NCI-H2171 (cell line): ENCODE measurements at regions not wholly inside any gene's neighbourhood (a gene's known extent, or its start where the extent isn't known, plus 50 kb on each side); places are given as distances from the start of the nearest gene placed in this dataset.

Experiments used
- DNase-seq: peaks from one replicate; lab custom pipeline; 2025; lab: John Stamatoyannopoulos, UW

DNA sequence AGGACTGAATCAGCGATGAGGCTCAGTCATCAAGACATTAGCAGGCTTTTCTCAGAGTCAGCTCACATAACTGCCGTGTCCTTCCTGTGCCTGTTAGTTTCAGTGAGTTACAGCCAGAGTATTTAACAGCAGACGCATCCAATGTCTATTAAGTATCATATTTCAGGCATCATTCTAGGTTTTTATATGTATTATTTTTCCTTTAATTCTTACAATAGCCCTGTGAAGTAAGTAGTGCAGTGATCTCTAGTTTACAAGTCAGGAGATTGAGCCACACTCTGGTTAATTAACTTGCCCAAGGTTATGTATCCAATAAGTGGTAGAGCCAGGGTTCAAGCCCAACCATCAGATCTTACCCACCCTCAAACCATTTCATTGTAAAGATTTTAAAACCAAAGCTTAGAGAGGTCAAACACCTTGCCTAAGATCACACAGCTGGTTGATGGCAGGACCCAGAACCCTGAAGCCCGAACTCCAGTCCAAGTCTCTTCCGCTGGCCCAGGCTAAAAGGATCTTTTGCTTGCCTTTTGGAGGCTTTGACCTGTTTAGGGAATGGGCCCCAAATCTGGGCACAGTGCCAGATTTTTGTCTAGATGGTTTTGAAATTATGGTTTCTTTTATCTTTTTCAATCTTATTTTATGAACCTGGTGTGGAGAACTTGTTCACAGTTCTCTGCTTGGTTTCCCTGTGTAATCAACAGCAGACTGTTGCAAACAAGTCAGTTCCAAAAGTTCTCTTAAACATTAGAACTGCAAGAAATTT, 261.2 kb upstream of the CLINT1 start:
- no peak for DNase-seq

DNA sequence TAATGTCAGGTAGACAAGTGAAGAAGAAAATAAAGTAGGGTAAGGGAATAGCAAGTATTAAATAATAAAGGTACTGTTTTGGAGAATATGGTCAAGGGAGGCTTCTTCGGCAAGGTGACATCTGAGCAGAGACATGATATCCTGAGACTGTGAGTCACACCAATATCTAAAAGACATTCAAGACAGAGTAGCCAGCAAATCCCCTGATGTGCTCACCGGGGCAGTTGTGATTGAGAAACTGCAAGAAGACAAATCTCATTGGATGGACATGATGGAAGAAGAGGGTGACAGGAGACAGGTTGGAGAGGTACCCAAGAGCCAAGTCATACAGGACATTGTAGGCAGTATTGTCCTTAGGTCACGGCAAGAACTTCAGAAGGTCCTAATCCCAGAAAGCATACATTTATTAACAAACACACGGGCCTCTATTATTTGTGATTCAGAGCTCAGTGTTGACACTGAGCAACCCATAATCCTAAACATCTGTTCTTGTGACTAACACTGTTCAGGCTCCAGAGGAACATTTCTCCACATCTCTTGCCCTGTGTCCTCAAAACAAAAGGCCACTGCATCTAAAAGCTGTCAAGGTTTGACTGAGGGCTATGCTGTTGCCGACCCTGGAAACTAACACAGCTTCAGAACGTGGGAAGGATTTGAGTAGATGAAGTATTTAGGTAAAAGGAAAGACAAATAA, 258.7 kb upstream of the CLINT1 start:
- no peak for DNase-seq

DNA sequence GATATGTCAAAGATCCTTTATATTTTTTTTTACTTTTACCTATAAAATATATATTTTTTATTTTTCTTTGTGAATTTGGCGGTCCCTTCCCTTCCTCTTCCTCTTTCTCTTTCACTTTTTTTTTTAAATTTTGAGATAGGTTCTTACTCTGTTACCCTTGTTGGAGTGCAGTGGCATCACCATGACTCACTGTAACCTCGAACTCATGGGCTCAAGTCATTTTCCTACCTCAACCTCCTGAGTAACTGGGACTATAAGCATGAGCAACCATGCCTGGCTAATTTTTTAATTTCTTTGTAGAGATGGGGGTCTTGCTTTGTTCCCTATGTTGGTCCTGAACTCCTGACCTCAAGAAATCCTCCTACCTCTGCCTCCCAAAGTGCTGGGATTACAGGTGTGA, 258.0 kb upstream of the CLINT1 start:
- DNase-seq = no peak

DNA sequence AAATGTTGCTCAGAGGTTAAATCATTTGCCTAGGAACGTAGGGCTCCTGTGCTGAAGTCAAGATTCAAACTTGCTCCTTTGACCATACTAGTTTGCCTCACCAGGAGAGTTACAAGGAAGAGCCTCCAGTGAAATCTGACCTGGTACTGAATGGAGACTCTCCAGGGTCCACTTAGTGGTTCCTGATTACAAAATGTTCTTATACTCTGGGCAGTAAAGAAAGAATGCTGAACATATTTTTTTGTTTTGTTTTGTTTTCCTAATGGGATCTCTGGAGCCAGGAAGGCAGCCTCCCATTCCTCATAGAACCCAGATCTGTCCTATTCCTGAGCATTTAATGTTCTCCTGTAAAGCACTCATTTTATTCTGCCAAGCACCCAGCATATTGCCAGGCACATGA, 256.5 kb upstream of the CLINT1 start:
- DNase-seq = no peak

DNA sequence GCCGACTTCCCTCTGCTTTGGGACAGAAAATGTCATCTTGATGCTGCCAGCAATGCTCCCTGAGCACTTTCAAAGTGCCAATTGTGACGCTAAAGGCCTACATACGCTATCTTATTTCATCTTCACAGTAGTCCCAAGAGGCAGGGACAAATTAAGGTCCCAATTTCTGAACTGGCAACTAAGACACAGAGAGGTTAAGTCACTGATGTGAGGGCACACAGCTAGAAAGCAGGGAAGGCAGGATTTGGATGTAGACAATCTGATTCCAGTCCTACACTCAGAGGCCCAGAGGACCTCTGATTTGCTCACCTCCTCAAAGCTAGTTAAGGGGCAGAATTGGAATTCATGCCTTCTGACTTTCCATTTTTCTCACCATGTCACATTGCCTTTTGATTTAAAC, 249.2 kb upstream of the CLINT1 start:
- no peak for DNase-seq

DNA sequence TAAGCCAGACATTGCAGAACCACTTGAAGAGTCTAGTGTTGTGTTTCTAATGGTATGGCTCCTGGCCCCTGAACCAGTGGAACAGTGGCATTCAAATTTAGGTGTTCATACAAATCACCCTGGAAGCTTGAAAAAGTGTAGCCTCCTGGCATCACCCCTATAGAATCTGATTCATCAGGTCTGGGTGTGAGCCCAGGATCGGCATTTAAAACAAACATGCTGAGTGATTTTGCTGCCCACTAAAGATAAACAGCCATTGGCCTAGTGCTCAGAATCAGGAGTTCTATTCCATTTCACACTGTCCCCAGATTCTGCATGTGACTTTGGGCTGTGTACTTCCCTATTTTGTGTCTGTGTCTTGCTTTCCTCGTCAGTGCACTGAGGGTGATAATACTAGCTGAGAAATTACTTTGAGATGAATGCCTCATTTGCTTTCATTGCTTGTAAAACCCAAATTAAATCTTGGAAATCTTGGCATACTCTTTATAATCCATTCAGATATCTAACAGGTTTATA, 241.5 kb upstream of the CLINT1 start:
- DNase-seq = no peak

DNA sequence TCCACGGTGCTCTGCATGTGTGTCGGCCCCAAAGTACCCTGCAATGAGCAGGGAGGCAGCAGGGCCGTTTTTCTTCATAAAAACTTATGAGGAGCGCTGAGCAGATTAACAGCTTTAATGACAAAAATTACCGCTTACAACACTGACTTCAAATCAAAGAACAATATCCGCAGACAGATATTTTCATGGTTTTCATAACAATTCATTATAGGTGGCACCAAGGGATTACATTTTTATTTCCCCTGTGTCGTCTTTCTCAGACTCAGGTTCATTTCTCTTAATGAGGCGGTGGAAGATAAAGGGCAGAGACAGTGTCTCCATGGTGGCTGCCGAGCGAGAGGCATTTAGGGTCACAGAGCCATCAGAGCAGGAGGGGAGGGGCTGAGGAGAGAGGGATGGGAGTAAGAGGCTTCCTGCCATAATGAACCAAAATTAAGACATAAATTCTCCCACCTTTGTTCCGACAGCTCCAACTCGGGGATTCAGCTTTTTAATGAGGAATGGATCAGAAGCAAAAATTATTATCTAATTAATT, 240.7 kb upstream of the CLINT1 start:
- DNase-seq = no peak

DNA sequence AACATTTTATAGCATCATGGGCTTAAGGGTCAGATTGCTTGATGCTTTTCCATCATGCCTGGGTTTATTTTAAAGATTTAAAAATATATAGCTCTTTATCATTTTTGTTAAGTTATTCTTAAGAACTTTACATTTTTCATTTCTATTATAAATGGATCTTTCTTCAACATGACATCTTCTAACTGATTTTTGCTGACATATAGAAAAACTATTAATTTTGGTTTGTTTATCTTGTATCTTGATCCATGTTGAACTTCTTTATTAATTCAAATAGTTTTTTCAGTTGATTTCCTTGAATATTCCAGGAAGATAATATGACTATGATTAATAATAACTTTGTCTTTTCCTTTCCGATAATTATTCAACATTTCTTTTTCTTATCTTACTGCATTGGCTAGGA, 237.9 kb upstream of the CLINT1 start:
- no peak for DNase-seq

DNA sequence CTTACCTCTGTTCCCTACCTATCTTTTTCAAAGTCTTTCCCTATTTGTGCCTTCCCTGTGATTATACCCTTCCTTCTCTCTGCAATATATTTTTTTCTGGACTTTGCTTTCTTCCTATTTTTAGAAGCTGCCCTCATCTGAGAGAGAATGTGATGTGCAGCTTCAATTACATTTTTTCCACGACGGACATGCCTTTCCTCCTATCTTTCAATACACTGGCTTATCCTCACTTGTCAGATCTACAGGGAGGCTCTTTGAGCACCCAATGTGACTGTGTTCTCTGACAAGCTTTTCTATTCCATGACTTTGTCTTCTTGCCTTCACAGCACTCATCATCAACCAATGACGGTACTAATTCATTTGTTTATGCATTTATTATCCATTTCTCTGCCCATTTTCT, 227.9 kb upstream of the CLINT1 start:
- DNase-seq = no peak

DNA sequence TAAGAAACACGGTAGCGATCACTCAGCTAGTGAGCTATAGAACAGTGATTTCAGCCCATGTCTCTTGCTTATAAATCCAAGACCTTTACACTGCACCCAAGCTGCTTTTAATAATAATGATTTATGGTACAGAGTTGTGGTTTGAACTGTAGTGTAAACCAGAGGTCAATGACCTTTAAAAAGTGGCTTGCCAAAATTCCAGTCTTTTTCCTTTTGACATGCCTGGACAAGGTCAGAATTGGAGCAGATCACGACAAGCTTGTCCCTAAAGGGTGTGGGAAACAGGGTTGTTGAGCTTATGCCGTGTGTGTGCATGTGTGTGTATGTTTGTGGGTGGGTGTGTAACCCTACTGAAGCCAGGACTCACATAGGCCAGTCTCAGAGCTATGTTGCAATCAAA, 225.3 kb upstream of the CLINT1 start:
- DNase-seq = no peak

DNA sequence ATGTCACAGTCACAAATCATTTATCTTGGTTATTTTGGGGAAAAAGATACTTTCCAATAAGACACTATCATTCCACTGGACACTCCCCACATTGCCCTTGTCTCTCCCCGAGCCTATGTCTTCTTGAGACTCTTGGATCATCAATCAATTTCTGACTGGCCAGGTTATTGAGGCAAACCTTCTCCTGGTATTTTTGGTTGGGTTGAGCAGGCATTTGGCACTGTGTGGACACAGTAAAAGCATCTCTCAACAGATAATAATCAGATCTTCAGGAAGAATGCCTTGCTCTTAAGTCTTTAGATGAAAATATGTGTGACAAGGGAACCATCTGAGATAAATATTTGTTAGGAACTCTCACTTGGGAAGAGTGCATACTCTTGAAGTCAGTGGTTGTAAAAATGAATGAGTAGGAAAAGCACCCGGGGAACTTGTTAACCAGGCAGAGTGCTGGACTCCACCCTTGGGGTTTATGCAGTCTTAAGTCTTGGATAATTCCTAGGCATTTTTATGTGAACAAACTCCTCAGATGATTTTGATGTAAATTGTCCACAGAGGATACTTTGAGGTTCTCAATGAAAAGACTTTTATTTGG, 223.8 kb upstream of the CLINT1 start:
- no peak for DNase-seq

DNA sequence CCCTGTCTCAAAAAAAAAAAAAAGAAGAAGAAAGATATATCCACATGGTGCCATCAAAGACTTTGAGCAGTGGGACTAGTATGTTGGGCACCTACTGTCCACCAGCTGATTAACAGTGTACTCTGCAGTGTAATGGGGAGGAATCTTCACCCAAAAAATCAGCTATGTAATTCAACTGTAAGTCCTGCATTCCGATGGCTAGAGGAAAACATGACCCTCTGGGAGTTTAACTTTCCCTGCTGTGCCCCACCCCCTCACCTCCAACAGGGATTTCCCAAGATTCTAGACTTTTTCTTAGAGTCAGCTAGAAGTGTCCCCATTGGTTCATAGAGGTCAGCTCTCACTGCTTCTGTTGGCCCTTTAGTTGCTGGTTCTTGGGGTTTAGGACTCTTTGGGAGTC, 221.2 kb upstream of the CLINT1 start:
- no peak for DNase-seq

DNA sequence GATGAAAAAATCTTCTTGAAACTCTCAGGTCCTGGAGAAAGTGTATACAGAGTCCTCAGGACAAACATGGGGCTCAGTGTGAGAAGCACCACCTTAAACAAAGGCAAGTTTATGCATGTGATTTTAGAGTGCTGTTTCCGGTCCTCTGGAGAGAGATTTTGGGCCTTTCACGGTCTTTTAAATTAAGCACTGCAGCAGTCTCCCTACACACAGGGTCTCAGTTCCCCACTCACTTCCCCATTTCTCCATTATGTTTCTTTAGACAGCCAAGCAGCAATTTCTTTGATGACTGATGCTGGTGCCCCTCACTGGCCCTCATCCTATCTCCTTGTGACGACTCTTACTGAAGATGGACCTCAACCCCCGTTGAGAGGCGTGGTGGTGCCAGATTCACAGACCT, 220.2 kb upstream of the CLINT1 start:
- DNase-seq = no peak

DNA sequence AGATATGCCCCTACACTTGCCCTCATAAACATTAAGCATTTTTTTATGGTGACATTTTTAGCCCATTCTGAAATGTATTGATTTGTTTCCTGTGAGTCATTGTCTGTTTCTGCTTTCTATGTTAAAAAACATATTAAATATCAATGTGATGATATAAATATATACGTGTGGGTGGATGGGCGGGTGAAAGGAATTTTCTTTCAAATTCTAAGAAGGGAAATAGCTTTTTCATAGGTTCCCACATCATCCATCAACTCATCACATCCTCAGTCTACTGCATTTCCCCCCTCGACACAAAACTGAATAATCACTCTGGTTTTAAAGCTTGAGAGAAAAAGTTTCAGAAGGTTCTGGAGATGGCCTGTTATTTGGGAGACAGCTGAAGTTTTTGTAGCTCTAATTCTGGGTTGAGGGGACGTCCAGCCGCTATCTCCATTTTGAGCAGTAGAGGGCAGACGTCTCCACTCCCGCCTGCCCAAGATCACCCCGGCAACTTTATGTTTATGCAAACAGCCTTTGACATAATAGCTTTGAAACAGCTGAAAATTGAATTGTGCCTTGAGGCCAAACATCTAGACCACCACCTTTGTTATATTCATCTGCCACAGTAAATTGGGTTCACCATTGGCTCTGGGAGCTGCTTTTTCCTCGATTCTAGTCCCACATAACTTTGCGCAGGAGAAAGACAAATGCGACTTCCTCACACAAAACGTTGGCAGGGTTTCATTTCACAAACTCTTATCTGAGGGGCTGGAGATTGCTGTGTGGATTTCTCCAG, 216.2 kb upstream of the CLINT1 start:
- peak; percentile 9 for DNase-seq

DNA sequence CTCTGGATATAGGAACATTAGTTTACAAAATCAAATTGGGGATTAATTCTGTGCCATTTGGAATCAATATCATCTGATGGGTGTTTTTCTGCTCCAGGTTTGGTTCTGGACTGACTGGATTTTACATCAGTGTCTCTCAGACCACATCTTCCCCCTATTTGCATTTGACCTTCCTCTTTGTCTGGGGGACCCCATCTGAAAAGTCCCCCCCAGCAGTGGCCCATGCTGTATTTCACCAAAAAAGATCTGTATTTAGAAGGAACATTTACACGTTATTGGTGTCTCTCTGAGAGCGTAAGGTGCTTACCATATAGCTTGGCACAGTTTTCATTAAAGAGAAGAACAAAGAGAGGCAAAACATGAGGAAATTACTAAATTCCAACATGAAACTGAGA, 215.6 kb upstream of the CLINT1 start:
- no peak for DNase-seq

DNA sequence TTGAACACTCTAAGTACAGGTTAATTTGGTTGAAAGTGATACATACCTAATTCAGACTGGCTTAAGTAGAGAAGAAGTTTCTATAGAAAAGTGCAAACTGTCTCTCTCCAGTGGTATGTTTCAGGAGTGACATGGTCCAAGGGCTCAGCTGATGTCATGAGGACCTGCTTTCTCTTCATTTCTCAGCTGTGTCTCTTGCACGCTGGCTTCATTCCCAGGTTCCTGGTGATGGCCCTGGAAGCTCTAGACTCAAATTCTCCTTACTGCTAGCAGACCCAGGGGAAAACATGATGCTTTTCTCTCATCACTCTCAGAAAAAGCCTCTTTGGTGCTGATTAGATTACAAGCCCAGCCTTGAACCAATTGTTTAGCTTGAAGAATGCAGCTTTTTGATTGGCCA, 211.9 kb upstream of the CLINT1 start:
- no peak for DNase-seq

DNA sequence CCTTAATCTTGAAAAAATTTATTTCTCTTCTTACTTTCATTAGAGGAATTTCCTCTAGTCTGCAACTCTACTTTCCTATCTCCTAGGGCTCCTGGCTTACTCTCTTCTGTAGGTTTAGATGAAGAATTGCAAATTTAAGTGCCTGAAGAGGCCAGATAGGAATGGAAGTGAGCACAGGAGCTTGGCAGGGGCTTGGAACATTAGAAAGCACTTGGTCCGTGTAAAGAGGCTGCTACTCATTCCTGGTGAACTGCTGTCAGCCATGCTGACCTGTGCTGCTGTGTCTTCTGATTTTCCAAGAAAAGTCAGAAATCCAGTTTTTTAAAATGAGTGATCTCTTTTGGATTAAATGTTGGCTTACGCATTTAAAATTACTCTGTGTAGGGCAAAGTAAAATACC, 210.9 kb upstream of the CLINT1 start:
- no peak for DNase-seq

DNA sequence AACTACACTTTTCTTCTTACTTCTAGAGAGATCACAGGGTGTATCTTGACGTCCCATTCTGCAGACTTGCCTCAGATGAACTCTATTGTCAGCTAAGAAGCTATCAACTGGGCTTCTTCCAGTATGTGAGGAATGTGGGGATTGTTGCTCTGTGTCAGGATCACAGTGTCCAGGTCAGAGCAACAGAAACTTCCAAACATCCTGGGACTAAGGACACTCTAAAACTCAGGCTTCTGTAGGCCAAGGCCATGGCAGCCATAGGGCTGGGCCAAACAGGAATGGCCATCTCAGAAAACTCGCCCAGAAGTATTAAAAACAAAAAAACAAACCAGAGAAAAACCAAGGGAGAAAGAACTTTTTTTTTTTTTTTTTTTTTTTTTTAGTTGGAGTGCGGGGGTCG, 210.0 kb upstream of the CLINT1 start:
- no peak for DNase-seq

DNA sequence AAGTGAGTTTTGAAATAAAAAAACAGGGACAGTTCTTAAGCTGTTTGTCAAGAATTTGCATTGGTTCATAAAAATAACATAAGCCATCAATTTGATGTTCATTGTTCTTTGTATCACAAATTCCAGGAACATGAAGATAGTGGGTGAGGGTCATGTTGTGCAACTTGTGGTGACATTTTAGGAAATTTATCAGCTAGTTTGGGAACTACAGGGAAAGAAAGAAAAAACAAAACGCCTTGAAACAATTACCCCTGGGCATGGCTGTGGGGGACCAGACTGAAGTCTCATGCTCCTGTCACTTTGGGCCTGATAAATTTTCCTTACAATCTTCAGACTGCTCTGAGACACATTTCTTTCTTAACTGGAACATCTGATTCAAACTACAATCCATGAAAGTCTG, 207.1 kb upstream of the CLINT1 start:
- no peak for DNase-seq

DNA sequence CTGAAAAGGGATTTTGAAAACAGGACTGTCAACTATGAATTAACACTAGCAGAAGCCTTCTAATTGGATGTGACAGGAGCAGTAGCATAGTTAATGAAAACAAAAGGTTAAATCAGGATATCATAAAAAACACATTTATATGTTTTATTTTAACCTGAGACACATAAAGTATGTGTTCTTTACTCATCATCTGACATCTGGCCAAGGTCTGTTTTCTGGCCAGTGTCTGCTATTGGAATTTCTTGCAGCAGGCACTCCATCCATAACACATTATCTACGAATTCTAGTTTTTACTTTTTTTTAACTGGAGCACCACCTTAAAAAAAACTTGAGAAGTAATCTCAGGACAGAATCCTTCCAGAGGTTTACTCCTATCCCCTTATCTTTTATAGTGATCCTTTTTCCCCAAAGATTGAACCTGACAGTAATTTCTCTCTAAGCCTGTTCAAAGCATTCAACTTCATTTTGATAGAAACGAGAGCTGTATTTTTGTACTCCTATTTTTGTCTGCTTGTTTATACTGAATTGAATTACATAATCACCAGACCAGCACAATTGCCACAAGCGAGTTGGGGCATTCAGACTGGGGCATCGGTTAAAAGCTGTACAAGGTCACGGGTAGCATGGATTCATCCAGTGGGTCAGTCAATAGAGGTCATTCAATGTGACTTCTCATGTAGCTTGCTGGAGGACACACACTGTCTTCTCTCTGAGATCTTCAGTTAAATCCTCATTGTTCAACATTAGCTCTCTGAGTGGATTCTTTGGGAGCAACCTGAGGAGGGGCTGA, 205.6 kb upstream of the CLINT1 start:
- DNase-seq = no peak

DNA sequence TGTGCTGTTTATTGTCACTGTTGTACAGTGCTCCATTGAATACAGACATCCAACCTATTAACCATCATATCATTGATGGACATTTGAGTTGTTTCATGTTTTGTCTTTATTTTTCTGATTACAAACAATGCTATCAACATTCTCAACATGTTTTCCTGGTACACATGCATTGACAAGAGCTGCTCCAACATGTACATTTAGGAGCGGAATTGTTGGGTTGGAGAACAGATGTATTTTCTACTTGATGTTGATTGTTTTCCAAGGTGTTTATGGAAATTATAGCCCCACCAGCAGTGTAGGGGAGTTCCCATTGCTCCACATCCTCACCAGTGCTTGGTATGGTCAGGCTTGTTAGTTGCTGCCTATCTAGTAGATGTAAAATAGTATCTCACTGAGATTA, 204.1 kb upstream of the CLINT1 start:
- no peak for DNase-seq
